Neural progenitor cell (in vitro differentiated cells): ENCODE measurements at regions not wholly inside any gene's neighbourhood (a gene's known extent, or its start where the extent isn't known, plus 50 kb on each side); places are given as distances from the start of the nearest gene placed in this dataset.

Experiments
- CTCF ChIP-seq: fragments of 200-600 bp; sonication (generic); IDR thresholded peaks from 2 replicates; pipeline ENCODE4 v1.5.1; 2017; ENCODE audit warnings: antibody characterized with exemption, mild to moderate bottlenecking
- EZH2 ChIP-seq: fragments of 200-600 bp; sonication (generic); IDR thresholded peaks from 2 replicates; pipeline ENCODE4 v1.6.1; 2017; ENCODE audit warnings: antibody characterized with exemption, mild to moderate bottlenecking, moderate library complexity
- EZH2phosphoT487 ChIP-seq: fragments of 200-600 bp; sonication (generic); IDR thresholded peaks from 2 replicates; pipeline ENCODE4 v1.6.1; 2017; ENCODE audit warnings: antibody characterized with exemption

GRCh38 chr7:24152877-24153472, 131.0 kb upstream of the NPY start:
- TF ChIP-seq CTCF = no peak
- no peak for TF ChIP-seq EZH2
- TF ChIP-seq EZH2phosphoT487 = no peak
